ENCODE measurements at regions not wholly inside any gene's neighbourhood (a gene's known extent, or its start where the extent isn't known, plus 50 kb on each side); places are given as distances from the start of the nearest gene placed in this dataset.

DNA sequence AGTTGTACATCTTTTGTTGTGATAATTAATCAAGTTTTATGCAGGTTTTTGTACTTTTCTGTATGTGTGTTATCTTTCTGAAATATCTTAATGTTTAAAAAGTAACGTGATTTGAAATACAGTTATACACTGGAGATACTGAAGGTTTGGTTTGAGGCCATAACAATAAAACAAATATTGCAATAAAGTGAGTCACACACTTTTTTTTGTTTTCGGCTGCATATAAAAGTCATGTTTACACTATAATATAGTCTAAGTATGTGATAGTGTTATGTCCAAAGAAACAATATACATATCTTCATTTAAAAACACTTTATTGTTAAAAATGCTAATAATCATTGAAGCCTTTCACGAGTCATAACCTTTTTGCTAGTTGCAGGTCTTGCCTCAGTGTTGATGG lies 473.1 kb upstream of the GJE1 start:
- H3K36me3 Mint-ChIP-seq = no peaks in the 10 kb centered on the region
- no peaks in the 10 kb centered on the region for H3F3A ChIP-seq (ENCODE audit: low read depth)
- H3K4me1 ChIP-seq = no peaks in the 10 kb centered on the region
- H3K36me3 ChIP-seq = no peaks in the 10 kb centered on the region
- no peak overlapping the region for H3K27ac Mint-ChIP-seq
- TF ChIP-seq EZH2 (IDR thresholded peaks at IDR 0.05) (no peak), EZH2phosphoT487 (IDR thresholded peaks at IDR 0.05) (no peak)
- TF ChIP-seq, protein P1, sequence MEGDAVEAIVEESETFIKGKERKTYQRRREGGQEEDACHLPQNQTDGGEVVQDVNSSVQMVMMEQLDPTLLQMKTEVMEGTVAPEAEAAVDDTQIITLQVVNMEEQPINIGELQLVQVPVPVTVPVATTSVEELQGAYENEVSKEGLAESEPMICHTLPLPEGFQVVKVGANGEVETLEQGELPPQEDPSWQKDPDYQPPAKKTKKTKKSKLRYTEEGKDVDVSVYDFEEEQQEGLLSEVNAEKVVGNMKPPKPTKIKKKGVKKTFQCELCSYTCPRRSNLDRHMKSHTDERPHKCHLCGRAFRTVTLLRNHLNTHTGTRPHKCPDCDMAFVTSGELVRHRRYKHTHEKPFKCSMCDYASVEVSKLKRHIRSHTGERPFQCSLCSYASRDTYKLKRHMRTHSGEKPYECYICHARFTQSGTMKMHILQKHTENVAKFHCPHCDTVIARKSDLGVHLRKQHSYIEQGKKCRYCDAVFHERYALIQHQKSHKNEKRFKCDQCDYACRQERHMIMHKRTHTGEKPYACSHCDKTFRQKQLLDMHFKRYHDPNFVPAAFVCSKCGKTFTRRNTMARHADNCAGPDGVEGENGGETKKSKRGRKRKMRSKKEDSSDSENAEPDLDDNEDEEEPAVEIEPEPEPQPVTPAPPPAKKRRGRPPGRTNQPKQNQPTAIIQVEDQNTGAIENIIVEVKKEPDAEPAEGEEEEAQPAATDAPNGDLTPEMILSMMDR (IDR thresholded peaks at IDR 0.05) = no peak
- no peak overlapping the region for H3K4me3 Mint-ChIP-seq
- H3K79me2 ChIP-seq (ENCODE audit: low read depth) = no peaks in the 10 kb centered on the region
- DNase-seq (ENCODE audit: low spot score) = no peak
- no peak overlapping the region for H2AFZ ChIP-seq (replicated peaks)
- H3K9me3 Mint-ChIP-seq = no peaks in the 10 kb centered on the region
- no peak overlapping the region for H3K27ac ChIP-seq
- no peaks in the 10 kb centered on the region for H3K27me3 Mint-ChIP-seq (ENCODE audit: insufficient read depth, low read depth)
- H3K27me3 ChIP-seq = no peaks in the 10 kb centered on the region
- no peaks in the 10 kb centered on the region for H3K4me1 Mint-ChIP-seq
- H3K4me2 ChIP-seq = no peak overlapping the region
- H4K20me1 ChIP-seq (ENCODE audit: low read depth) = no peaks in the 10 kb centered on the region
- H3K9me3 ChIP-seq (ENCODE audit: low read depth) = no peaks in the 10 kb centered on the region
- H3K9ac ChIP-seq = no peak overlapping the region
- H3K4me3 ChIP-seq = no peak overlapping the region

DNA sequence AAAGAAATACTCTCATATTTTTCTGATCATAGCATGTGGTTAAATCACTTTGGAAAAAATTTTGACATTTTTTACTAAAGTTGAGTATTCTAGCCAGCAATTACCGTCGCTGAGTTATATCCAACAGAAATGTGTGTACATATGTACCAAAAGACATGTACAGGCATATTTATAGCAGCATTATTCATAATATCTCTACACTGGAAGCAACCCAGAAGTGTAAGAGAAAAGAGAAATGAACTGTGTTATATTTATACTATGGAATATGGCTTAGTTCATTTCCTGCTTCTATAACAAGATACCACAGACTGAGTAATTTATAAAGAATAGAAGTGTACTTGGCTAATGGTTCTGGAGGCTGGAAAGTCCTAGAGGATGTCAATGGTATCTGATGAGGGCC lies 474.0 kb upstream of the GJE1 start:
- Histone ChIP-seq H2AFZ (replicated peaks) (no peak overlapping the region), H3K4me1 (no peaks in the 10 kb centered on the region), H3F3A (ENCODE audit: low read depth) (no peaks in the 10 kb centered on the region), H3K36me3 (no peaks in the 10 kb centered on the region), H3K79me2 (ENCODE audit: low read depth) (no peaks in the 10 kb centered on the region), H3K4me2 (no peak overlapping the region), H4K20me1 (ENCODE audit: low read depth) (no peaks in the 10 kb centered on the region), H3K27ac (no peak overlapping the region), H3K27me3 (no peaks in the 10 kb centered on the region), H3K4me3 (no peak overlapping the region), H3K9ac (no peak overlapping the region), H3K9me3 (ENCODE audit: low read depth) (no peaks in the 10 kb centered on the region)
- Mint-ChIP-seq H3K4me3 (no peak overlapping the region), H3K9me3 (peaks cover 3% of the 10 kb centered on the region), H3K4me1 (no peaks in the 10 kb centered on the region), H3K27me3 (ENCODE audit: insufficient read depth, low read depth) (no peaks in the 10 kb centered on the region), H3K36me3 (no peaks in the 10 kb centered on the region), H3K27ac (no peak overlapping the region)
- DNase-seq (ENCODE audit: low spot score) = no peak
- TF ChIP-seq, protein P1 (IDR thresholded peaks at IDR 0.05) = no peak
- TF ChIP-seq EZH2 (IDR thresholded peaks at IDR 0.05) (no peak), EZH2phosphoT487 (IDR thresholded peaks at IDR 0.05) (no peak)

DNA sequence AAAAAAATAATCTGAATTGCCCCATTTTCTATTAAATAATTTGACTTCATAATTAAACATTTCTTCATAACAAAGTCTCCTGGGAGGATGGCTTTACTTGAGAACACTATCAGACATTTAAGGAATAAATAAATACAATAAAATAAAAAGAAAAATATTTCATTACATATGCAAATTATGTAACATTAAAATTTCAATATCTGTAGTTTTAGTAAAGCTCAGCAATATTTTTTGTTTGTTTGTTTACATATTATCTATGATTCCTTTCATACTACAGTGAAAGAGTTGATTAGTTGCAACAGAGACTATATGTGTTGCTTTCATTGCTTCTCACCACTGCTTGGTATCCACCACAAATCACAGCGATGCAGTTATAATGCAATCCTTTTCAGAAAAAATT lies 474.9 kb upstream of the GJE1 start:
- no peak overlapping the region for H2AFZ ChIP-seq (replicated peaks)
- H3K4me3 Mint-ChIP-seq = no peak overlapping the region
- no peaks in the 10 kb centered on the region for H3K79me2 ChIP-seq (ENCODE audit: low read depth)
- no peak for DNase-seq (ENCODE audit: low spot score)
- H3K36me3 Mint-ChIP-seq = no peaks in the 10 kb centered on the region
- peaks cover 3% of the 10 kb centered on the region for H3K9me3 Mint-ChIP-seq
- H3K27me3 Mint-ChIP-seq (ENCODE audit: insufficient read depth, low read depth) = no peaks in the 10 kb centered on the region
- H3K4me1 ChIP-seq = no peaks in the 10 kb centered on the region
- H3K27ac ChIP-seq = no peak overlapping the region
- no peaks in the 10 kb centered on the region for H3F3A ChIP-seq (ENCODE audit: low read depth)
- TF ChIP-seq EZH2 (IDR thresholded peaks at IDR 0.05) = no peak
- no peak for TF ChIP-seq EZH2phosphoT487 (IDR thresholded peaks at IDR 0.05)
- TF ChIP-seq, protein P1 (IDR thresholded peaks at IDR 0.05) = no peak
- H3K36me3 ChIP-seq = no peaks in the 10 kb centered on the region
- no peak overlapping the region for H3K9ac ChIP-seq
- H3K9me3 ChIP-seq (ENCODE audit: low read depth) = no peaks in the 10 kb centered on the region
- no peak overlapping the region for H3K4me2 ChIP-seq
- H3K4me3 ChIP-seq = no peak overlapping the region
- H4K20me1 ChIP-seq (ENCODE audit: low read depth) = no peaks in the 10 kb centered on the region
- no peak overlapping the region for H3K27ac Mint-ChIP-seq
- H3K27me3 ChIP-seq = no peaks in the 10 kb centered on the region
- no peaks in the 10 kb centered on the region for H3K4me1 Mint-ChIP-seq

DNA sequence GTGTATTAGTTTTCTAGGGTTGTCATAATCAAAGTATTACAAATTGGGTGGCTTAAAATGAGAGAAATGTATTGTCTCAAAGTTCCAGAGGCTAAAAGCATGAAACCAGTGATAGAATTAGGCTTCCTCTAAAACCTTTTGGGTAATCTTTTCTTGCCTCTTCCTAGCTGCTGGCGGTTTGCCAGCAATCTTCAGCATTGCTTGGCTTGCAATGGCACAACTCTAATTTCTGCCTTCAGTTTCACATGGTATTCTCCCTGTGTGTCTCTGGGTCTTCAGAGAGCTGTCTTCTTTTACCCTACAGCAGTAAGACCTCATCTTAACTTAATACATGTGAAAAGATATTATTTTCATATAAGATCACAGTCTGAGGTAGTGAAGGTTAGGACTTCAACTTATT lies 479.1 kb upstream of the GJE1 start:
- no peak for DNase-seq (ENCODE audit: low spot score)
- H3K4me1 ChIP-seq = no peaks in the 10 kb centered on the region
- no peaks in the 10 kb centered on the region for H3K9me3 ChIP-seq (ENCODE audit: low read depth)
- TF ChIP-seq EZH2phosphoT487 (IDR thresholded peaks at IDR 0.05) = no peak
- TF ChIP-seq, protein P1 (IDR thresholded peaks at IDR 0.05) = no peak
- TF ChIP-seq EZH2 (IDR thresholded peaks at IDR 0.05) = no peak
- no peaks in the 10 kb centered on the region for H3K36me3 ChIP-seq
- no peaks in the 10 kb centered on the region for H3K27me3 ChIP-seq
- no peaks in the 10 kb centered on the region for H3K79me2 ChIP-seq (ENCODE audit: low read depth)
- Mint-ChIP-seq H3K4me1 (no peaks in the 10 kb centered on the region), H3K36me3 (no peaks in the 10 kb centered on the region), H3K27me3 (ENCODE audit: insufficient read depth, low read depth) (no peaks in the 10 kb centered on the region), H3K27ac (no peak overlapping the region), H3K9me3 (peaks cover 3% of the 10 kb centered on the region), H3K4me3 (no peak overlapping the region)
- no peak overlapping the region for H3K27ac ChIP-seq
- H4K20me1 ChIP-seq (ENCODE audit: low read depth) = no peaks in the 10 kb centered on the region
- H2AFZ ChIP-seq (replicated peaks) = no peak overlapping the region
- no peak overlapping the region for H3K4me2 ChIP-seq
- H3F3A ChIP-seq (ENCODE audit: low read depth) = no peaks in the 10 kb centered on the region
- H3K9ac ChIP-seq = no peak overlapping the region
- no peak overlapping the region for H3K4me3 ChIP-seq
